NOMO-1 treated with dmso at 0.1 percent for 144 hours (cell line): ENCODE measurements at regions not wholly inside any gene's neighbourhood (a gene's known extent, or its start where the extent isn't known, plus 50 kb on each side); places are given as distances from the start of the nearest gene placed in this dataset.

Experiments
- DNase-seq: peaks from one replicate; lab custom pipeline; 2025; ENCODE audit not compliant: unreplicated experiment; lab: John Stamatoyannopoulos, UW

- no peak for DNase-seq
Observed at GRCh38 chr5:52668544-52669185, 119.1 kb upstream of the ITGA1 start.

- DNase-seq: no peak
Observed at GRCh38 chr5:52672459-52672858, 115.3 kb upstream of the ITGA1 start.

DNA sequence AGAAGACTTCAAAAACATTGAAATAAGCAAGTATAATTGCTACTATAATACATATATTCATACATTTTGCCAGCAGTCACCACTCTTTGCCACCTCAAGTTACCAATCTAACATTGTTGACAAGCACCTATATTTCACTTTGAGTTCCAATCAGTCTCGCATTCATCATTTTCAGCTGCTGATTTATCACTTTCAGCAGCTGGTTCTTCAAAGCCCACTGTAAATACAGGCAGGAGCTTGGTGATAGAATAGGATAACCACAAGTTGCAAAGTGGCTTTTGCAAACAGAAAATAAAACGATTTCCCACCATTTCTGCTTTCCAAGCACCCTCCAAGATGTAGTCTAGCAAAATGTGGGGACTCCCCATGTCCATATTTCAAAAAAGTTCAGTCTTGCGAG is 114.2 kb upstream of the ITGA1 start:
- no peak for DNase-seq

GRCh38 chr5:52674815-52675545 is 112.7 kb upstream of the ITGA1 start:
- DNase-seq: no peak

GRCh38 chr5:52682492-52682891 is 105.2 kb upstream of the ITGA1 start:
- DNase-seq: no peak

GRCh38 chr5:52684051-52684450 is 103.7 kb upstream of the ITGA1 start:
- no peak for DNase-seq

DNA sequence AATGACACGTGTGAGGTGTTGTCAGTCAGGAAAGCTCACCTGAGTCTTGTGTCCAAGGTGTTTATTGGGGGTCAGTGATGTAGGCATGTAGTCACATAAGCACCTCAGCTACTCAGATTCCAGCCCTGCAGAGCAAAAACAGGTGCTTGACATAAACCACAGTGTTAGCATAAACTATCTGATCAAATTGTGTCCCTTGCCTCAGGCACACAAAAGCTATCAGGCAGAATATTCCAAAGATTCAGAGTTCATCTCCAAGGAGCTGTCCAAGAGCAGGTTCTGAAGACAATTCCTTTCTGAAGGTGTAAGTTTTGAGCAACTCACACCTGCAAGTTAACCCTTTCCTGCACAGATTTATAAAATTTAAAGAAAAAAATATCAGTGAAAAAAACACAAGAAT is 102.2 kb upstream of the ITGA1 start:
- no peak for DNase-seq

DNA sequence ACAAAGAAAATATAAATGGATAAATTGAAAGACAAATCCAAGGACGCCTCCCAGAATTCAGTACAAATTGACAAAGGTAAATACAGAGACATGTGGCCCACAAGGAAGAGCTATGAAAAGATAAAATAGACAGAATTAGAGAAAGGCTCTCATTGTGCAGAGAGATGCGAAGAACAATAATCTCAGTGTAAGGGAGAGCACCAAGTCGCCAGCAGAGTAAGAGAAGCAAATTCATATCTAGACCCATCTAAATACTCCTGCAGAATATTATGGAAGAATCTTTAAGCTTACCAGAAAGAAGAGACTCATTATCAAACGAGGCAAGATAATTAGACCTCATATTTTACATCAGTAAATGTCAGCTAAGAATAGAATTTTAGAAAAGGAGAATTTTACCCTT is 101.7 kb upstream of the ITGA1 start:
- DNase-seq: no peak

DNA sequence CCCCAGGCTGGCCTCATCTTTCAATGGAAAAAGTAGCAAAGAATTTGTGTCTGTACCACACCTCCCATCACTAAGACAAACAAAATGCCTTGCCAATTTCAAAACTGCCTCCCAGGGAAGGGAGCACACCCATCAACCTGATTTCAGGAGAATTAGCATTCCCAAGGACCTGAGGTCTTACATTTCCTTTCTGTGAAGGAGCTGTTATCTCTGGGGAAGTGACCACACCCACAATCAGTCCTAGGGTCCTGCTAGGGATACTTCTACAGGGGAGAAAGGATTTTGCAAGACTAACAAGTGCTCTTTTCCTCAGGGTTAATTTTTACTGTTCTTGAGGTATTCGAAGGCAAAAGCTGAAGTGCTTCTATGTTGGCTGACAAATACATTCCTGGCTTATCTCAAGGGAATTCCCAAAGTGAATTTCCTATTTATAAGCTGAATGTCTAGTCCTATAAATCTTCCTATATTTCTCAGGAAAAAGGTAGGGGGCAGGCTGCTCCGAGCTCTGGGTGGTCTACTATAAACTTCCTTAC is 97.4 kb upstream of the ITGA1 start:
- no peak for DNase-seq

DNA sequence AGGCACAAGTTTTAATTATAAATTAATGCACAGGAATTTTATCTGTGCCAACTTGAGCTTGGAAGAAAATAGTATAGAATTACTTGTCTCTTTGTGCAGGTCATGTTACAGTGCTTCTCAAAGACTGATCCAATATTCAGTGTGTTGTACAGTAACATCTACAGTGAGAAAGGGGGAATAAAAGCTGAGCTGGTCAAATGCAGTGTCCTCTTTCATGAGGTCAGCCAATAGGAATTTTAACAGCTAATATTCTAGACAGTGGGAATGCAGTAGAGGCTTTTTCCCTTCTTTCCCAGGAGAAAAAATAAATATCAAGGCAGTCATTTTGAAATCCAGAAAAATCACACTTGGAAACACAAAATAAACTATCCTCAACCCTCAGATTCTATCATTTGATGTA is 95.7 kb upstream of the ITGA1 start:
- DNase-seq: no peak

DNA sequence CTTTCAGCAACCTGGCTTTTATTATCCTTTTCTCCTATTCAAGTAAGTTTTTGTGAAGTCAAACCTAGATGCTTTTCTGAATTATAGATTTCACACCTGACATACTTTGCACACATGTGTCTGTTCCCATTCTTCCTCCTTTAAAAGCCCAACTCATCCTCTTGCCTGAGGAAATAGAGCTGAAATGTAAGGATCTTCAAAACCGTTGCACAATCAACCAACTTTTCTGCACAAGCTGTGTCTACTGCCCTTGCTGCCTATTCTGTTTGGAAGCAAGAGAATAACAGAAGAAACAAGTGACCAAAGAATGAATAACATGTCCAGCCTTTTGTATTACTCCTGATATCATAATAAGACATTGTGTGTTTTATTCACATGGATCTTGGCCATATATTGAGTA is 95.1 kb upstream of the ITGA1 start:
- no peak for DNase-seq

DNA sequence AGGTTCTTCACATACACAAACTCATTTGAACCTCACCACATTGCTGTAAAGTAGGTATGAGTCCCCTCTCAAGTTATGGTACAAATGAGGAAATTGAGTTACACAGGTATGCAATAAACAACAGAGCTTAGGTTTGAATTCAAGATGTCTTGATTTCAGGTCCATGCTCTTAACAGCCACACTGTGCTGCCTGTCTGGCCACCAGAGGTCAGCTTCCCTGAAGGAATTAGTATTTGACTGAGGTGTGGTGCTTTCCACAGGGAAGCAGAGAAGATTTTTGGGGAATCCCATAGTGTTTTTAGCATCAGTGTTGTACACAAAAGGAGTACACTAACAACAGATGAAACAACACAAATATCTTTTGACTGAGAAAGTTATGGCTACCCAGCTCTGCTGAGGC is 94.4 kb upstream of the ITGA1 start:
- DNase-seq: no peak

- no peak for DNase-seq
Observed at GRCh38 chr5:52693836-52694235, 93.9 kb upstream of the ITGA1 start.

DNA sequence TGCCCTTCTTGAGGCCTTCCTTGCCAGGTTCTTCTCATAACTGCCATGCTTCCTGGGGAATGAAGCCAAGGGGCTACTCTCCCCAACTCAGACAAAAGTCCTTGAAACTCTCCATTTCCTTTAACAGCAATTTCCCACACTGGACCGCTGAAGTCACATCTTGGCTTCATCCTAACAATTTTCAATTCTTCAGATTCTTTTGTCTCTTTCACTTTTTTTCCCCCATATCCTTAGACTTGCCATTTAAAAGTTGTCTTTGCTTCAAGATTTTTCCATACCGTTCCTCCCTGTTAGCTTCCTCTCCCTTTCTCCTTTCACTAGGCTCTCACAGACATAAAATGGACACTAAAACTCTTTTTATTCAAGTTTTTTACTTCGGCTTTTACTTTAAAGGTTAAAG is 93.1 kb upstream of the ITGA1 start:
- no peak for DNase-seq

- no peak for DNase-seq
Observed at GRCh38 chr5:52702877-52703276, 84.8 kb upstream of the ITGA1 start.

- DNase-seq: no peak
Observed at GRCh38 chr5:52703321-52703720, 84.4 kb upstream of the ITGA1 start.

DNA sequence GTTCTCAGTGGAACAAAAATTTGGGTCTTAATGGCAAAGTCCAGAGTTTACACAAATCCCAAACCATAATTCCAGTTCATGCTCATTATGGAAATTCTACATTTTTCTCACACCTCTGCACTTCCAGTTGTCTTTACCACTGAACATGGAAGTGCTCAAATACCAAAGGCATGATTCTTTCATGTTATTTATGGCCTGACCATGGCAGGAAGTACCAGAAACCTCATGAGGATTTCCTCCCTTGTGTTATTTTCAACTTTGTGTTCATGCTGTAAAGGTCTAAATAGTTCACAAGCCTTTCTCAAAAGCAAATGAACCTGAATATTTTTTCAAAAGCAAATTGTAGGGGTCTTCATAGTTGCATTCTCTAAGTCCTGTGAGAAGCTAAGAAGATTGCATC is 82.0 kb upstream of the ITGA1 start:
- DNase-seq: no peak

- DNase-seq: no peak
Observed at GRCh38 chr5:52706775-52707174, 80.9 kb upstream of the ITGA1 start.

DNA sequence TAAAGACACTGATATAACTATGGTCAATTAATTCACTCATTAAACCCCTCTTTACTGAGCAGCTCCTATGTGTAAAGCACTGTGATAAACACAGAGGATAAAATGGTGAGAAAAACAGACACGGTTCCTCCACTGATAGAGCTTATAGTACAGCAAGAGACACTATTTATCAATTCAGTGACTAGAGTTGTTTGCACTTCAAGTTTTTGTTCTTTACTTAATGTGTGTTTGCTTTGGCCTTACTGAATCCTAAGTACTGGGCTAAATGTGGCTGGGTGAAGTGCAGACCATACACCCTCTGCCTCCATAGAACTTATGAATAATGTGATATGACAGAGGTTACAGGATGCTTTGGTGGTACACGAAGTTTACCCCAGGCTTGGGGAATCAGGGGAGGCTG is 80.1 kb upstream of the ITGA1 start:
- no peak for DNase-seq

- DNase-seq: no peak
Observed at GRCh38 chr5:52708463-52708862, 79.3 kb upstream of the ITGA1 start.

DNA sequence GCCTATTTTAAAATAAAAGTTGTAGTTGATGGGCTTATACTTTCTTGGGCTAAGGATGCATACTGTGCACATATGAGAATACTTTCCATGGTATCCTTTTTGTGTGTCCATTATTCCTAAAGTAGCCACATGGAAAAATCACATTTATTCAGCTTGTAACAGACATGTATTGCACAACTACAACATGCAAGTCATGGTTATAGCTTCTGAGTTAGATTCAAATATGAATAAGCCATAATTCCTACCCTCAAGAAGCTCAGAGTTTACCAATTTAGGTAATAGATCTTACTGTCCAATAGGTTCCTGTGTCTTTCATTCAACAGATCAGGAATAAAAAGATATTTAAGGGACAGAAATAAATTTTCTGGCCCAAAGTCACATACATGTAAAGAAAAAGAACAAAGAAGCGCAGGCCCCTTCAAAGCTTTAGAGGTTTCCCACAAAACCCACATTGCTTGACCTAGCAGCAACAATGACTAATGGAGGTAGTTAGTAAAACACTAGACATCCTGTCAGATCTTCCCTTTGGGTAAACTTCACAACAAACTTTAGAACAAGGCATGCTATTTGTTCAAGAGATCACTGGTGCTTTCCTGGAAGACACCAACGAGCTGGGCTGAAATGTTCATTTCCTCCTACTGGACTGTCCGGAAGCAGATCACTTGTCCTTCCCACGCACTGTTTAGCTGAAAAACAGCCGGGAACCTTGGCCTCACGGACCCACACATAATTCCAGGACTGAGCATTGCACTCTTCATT is 78.4 kb upstream of the ITGA1 start:
- no peak for DNase-seq
